EL (cell line): ENCODE measurements at regions not wholly inside any gene's neighbourhood (a gene's known extent, or its start where the extent isn't known, plus 50 kb on each side); places are given as distances from the start of the nearest gene placed in this dataset.
"Not testable (repeated sequence)": the region's sequence is repeated elsewhere in the genome, so short reads cannot be mapped to it uniquely, and the experiment has no call there.

Experiments used
- DNase-seq: peaks from one replicate; pipeline ENCODE4 v3.0.0-alpha.2; 2016

DNA sequence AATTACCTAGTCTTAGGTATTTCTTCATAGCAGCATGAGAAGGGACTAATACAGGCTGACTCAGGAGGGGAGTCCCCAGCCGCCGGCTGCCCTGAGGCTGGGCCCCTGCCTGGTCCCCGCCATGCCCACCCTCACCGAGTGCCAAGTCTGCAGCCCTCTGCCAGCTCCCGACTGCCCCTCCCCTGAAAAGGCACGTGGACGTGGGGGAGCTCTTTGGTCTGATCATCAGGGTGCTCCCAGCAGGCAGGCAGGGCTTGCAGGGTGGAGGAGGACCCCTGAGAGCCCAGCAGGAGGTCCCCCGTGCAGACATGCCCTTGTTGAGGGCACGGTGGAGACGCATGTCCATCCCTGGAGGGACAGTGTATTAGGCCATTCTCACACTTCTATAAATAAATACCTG is 110.9 kb downstream of the UNCX start:
- DNase-seq = no peak

DNA sequence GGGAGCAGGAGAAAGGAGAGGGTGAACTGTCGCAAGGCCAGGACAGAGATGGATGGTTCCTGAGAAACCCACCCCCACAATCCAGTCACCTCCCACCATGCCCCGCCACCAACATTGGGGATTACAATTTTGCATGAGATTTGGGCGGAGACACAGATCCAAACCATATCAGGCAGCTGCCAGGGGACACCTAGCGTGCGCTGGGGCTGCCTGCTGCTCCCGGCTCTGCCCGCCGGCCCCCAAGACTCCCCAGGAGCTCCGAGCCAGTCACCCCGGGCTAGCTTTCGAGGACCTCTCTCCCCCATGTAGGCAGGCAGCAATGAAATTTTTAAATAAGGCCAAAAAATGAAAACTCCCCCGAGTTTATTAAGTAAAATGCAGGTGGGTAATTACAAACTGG is 111.7 kb downstream of the UNCX start:
- DNase-seq = no peak

DNA sequence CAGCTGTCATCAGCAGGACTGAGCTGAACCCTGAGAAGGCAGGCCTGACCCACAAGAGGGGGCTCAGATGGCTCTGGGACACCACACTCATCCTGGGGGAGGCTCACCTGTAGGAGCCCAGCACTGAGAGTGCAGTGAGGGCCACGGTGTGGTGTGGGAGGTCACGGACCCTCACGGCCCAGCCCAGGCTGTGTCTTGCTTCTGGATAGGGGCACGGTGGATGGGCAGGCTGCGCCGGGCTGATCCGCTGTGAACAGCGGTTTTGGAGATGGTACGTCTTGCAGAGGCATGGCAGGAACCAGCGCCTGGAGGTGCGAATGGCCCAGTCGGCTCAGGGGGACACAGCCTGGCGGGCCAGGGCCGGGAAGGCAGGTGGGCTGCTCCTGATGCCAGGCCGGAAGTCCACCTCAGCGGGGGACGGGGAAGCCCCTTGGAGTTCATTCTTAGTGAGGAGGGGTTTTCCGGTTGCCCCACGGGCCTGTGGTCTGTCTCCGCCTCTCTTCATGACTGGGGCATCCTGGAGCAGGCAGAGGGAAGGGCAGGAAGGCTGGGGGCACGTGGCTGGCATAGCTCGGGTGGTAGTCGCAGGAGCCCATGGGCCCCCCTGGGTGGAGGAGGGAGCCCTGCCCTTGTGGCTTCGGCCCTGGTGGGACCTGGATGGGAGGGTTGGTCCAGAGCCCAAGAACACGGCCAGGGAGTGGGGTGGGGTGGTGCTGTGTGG is 112.5 kb downstream of the UNCX start:
- no peak for DNase-seq

DNA sequence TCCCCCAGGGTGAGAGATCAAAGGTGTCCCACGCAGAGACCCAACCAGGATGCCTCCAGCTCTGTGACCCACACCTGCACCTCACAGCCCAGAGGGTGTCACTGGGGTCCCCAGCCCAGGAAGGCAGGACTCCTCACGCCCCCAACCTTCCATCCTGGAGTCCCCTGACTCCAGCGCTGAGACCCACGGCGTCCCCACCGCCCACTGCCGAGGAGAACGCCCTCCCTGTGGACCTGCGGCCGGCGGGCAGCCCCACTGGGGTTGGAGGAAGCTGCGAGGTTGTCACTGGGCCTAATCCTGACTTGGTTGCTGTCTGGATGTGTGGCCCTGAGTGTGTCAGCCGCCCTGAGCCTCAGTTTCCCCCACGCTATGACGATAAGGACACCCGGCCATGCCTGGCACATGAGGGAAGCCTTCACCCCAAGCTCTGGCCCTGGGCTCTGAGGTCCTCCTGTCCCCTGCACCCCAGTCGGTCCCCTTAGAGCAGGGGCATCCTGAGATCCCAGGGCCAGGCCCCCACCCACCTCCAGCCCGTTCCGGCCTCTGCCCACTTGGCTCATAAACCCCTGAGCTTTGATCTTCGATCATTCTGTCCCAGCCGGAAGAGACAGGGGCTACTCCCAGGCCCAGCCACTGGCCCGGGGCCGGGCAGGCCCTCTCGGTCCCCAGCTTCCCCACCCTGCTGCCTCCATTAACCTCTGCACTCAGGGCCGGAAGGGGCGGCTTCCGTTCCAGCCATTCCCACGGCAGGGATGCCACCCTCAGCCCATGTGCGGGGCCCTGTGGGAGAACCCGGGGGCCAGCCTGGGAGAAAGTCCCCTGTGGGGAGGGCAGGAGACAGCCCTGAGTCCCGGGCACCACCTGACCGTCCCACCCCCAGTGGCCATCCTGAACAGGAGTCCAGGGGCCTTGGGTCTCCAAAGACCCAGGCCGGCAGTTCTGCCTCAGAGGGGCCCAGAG is 113.2 kb downstream of the MICALL2 start:
- no peak for DNase-seq

DNA sequence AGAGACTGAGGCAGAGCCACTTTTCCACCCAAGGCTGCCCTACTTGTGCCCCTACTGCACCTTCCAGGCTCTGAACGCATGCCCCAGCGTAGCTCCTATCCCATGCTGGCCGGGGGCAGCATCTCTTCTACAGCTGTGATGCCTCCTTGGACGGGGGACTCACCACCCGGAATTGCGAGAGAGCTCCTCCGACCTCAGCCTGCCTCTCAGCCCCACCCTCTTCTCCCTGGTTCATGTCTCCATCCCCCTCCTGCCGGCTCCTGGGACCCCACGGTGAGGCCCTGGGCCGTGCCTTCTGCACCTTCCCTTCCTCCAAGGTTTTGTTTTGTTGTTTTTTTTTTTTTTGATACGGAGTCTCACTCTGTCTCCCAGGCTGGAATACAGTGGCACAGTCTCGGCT is 112.4 kb downstream of the MICALL2 start:
- DNase-seq = no peak

DNA sequence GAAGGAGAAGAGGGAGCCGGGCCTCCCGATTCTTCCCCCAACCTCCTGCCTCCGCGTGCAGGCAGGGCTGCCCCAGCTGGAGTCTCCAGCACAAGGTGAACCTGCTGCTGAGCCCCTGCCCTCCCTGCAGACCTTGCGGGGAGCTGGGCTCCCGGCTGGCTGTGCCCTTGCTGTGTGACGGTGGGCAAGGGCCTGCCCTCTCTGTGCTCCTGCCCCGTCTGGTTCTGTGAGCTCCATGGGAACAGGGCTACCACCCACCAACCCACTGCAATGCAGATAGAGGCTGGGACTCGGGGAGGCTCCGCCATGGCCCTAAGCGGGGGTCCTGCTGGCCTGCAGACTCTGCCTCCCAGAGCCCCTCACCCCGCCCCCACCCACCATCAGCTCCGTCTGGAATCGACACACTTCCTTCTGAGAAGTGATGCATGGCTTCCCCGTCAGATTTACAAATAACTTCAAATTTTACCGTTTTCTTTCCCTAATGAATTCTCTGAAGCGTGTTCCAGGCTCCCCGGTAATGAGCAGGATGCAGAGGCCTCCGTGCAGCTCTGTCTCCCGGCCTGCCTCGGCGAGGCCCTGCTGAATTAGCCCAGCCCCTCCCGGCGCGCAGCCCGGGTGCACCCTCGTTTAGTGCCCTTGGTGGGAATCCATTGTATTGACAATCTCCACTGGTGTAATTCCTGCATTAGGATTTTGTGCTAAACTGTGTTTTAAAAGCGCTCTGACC is 111.0 kb downstream of the MICALL2 start:
- no peak for DNase-seq

DNA sequence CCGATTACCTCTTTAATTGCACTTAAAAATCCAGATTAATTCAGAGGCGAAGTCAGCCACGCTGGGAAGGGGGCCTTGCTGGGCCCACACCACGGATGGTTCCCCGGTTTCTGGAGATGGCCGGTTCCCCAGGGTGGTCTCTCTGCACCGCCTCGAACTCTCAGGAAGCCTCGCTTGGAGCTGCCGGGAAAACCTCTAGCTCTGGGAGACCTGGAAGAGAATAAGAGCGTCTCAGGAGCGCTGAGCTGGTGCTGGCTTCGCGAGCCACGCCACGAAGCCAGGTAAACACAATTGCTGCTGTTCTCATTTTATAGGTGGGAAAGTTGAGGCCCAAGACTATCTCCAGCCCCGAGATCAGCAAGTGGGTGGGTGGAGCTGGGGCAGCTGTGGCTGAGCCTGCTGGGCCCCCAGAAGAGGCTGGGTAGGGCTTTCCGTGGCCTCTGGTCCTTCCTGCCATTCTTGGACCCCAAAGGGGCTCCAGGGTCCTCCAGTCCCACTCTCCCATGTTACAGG is 110.4 kb downstream of the MICALL2 start:
- no peak for DNase-seq

DNA sequence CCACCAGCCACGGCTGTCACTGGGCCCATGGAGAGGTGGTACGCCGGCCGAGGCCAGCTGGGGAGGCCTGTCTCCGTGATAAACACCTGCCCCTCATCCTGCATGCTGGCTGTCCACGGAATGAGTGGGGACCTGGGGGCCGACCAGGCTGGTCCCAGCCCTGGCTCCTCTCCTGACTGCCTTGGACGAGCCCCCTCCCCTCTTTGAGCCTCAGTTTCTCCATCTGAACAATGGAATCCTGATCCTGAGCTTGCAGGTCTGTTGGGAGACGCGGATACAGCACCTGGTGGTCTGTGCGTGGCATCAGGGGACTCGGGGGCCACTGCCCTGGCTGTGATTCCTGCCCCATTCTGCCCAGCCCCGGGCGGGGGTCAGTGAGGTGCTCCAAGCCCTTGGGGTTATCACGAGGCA is 109.9 kb downstream of the MICALL2 start:
- DNase-seq = no peak

DNA sequence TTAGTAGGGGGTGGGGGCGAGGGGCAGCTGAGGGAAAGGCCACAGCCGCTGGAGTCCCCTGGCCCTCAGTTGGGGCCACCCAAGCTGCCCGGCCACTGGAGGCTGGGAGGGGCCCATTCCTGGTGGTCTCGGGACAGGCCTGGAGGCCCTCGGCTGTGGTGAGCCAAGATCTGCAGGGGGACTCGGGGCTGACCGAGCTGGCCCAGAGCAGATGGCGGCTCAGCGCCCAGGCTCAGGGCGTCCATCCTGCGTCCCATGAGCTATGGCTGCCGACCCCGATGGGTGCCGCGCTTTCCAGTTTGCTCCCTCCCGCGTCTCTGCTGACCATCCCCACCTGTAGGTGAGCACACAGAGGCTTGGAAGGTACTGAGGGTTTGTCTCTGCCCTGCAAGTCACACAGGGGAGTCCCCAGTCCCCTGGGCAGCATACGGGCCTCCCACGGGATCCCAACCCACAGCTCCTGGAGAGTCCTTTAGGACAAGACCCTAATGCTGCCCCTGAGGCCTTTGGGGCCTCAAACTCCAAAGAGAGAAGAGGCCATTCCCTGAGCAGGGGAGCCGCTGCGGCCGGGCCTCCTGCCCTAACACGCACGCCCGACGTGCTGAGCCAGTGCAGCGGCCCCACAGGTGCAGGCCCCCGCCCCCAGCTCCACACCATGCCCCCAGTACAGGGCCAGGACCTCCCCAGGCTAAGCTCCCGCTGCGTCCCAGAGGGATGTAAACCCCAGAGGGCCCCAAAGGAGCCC is 107.2 kb downstream of the MICALL2 start:
- DNase-seq = no peak

DNA sequence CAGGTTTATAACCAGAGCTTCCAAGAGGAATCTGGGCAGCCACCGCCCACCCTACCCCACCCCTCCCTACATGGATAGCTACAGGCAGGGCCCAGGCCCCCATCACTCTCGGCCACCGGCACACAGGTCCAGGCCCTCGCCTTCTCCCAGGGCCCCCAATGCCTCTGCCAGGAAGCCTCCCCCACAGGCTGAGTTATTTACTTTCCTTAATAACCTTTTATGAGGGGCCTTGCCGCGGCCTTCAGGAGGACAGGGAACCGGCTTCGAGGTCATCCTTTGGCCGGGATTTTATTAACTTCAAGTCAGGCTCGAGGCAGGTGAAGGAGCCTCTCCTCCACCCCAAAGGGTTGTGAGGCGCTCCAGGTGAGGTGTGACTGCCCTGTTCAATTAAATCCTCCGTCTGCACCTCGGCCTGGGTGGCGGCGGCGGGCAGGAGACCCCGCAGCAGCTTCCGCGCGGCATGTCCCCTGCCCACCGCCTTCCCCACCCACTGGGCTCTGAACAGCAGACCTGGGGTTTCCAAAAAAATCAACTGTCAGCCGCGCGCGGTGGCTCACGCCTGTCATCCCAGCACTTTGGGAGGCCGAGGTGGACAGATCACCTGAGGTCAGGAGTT is 106.5 kb downstream of the MICALL2 start:
- no peak for DNase-seq

DNA sequence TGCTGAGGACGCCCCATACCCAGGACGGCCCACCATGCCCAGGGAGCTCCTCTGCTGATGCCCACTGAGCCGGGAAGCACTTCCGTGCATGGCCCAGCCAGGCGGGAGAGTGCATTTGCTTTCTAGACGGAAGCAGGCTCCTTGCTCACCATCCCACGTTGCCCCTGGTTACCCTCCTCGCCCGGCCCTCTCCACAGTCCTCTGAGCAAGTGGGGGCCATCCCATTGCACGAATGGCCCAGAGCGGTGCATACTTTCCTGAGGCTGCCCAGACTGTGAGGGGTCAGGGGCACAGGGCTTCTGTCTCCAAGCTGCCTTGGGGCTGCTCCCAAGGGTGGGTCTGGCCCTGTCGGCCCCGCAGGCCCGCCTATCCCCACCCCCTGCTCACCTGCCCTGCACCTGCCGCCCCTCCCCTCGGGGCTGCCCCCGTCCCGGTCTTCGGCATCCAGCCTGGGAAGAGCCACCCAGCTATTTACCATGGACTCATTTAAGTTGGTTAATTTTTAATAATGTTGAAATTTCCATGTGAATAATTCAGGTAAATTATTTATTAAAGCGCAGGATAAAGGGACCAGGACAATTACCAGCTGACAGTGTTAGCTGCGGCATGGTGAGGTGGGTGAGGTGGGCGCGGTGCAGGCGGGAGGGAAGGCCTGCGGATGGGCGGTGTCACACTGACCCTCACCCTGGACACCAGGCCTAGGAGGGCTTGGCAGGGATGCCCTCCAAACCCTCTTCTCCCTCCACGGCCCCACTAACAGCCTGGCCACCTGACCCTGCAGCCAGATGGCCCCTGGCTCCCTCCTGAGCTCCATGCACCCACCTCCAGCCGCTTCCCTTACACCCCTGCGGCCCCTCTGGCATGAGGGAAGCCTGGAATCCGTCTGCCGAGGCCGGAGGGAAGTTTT is 104.4 kb downstream of the MICALL2 start:
- DNase-seq = no peak

DNA sequence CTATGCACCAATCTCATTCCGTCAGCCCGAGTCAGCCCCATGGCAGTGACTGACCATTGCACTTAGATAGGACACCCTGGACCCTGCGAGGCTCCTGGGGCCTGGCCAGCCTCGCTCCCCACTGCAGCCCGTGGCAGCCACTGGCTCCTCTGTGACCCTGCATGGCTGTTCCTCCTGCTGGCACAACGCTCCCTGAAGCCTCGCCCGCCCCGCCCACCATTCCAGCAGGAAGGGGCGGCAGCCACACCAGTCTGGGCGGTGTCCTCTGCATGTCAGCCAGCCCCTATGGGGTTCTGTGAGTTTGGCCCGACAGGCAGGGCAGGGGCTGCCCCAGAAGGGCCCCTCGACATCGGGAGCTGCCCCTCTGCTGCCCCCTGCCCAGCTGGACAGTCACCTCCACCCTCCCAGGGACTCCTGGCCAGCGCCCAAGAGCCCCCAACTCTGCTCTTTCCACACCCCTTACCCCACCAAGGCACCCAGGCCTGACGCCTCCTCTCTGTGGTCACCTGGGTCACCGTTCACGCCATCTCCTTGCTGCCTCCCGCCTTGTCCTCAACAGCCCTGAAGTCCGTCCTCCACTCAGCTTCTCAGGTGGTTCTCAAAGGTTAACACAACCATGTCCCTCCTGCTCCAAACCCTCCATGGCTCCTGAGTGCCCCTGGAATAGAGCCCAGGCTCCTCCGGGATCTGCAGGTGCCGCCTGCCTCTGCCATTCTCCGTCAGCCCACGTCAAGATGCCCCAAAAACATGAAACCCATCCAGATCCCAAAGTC is 103.5 kb downstream of the MICALL2 start:
- DNase-seq = no peak

DNA sequence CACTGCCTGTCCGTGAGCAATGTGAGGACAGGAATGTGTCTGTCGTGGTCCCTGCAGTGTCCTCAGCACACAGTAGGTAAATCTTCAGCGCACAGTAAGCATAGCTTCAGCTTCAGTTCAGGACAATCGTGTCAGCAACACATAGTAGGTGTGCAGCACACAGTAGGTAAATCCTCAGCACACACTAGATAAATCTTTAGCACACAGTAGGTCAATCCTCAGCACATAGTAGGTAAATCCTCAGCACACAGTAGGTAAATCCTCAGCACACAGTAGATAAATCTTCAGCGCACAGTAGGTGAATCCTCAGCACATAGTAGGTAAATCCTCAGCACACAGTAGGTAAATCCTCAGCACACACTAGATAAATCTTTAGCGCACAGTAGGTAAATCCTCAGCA is 102.4 kb downstream of the MICALL2 start:
- DNase-seq = not testable (repeated sequence)

DNA sequence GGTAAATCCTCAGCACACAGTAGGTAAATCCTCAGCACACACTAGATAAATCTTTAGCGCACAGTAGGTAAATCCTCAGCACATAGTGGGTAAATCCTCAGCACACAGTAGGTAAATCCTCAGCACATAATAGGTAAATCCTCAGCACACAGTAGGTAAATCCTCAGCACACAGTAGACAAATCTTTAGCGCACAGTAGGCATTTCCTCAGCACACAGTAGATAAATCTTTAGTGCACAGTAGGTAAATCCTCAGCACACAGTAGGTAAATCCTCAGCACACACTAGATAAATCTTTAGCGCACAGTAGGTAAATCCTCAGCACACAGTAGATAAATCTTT is 102.0 kb downstream of the MICALL2 start:
- not testable (repeated sequence) for DNase-seq

DNA sequence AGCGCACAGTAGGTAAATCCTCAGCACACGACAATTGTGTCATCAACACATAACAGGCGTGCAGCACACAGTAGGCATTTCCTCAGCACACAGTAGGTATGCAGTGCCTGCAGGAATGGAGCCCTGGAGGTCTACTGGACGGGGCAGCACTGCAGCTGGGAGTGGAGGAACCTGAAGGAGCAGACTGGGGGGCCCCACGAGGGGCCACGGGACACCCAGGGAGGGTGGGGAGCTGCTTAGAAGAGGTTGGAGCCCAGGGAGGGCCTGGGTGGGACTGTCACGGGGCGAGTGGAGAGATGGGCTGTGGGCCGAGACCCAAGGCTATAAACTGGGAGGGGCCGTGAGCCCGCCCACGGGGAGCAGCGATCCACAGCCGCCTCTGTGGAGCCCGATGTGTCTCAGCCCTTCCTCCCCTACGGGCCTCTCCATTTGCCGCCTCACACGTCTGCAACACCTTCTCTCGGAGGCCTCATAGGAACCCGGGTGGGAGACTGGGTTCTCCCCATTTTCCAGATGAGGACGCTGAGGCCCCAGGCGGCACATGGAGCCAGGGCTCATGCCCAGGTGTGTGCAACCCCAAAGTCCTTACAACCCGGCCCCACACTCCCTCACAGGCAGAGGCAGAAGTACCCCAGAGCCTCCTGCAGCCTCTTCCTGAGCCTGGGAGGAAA is 101.5 kb downstream of the MICALL2 start:
- no peak for DNase-seq

DNA sequence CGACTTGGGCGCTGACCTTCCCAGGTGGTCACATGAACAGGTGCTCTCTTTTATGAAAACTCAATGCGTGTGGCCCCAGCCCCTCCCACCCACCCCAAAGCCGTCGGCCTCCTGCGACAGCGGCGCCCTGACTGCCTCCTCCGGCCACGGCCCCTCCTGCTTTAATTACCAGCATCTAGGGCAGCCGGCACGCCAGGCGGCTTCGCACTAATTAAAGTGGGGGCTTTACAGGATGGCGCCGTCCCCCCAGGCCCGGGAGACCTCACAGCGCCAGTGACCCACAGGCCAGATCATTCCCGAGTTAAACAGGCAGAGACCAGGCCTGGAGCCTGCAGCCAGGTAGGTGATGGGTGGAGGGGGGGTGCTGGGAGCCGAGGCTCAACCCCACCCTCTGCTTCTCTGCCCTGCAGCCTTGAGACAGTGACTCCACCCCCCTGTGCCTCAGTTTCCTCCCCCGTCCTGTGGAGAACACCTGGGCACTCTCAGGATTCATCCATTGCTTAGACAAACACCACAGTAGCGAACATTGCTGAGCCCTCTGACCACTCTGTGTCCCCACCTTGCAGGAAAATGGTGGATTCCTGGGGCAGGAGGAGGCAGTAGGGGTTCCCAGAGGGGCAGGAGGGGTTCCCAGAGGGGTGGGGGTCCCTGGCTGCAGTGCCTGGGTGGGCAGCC is 100.8 kb downstream of the MICALL2 start:
- no peak for DNase-seq

DNA sequence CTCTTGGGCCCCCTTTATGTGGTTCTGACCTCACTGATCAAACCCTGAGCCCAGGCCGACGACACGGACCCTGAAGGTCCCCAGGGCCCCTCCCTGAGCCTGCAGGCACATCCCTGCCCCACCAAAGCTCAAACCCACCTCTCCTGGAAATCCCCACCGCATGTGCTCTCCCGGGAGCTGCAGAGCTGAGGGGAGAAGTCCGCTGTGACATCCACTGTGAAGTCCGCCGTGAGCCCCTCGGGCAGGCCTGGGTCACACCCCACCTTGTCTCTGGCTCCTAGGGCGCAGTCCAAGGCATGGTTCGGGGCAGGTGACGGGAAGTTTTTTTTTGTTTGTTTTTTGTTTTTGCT is 100.2 kb downstream of the MICALL2 start:
- DNase-seq = no peak

DNA sequence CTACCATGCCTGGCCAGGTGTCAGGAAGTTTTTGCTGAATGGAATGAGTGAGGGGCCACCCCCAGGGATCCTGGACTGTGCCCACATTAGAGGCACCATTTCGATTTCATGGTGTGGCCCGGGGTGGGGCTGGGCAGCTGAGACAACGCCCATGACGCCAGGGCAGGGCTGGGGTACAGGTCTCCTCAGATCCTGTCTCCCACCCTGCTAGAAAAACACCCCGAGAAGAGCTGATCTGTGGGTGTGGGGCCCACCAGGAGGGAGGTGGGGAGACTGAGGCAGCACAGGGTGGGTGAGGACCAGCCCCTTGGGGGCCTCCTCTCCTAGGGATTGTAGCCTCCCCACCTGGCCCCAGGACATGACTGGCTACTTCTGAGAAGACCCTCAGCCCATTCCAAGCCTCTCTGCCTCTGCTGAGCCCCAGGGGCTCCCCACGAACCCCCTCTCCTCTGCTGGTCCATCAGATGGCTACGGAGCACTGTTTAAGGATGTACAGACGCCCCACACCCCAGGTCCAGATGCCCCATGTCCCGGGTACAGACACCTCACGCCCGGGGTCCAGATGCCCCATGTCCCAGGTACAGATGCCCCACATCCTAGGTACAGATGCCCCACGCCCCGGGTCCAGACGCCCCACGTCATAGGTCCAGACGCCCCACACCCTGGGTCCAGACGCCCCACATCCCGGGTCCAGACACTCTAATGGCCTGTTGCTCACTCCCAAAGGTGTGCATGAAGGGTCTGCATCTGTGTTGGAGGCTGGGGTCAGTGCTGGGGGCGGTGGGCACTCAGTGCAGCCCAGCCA is 99.4 kb downstream of the MICALL2 start:
- no peak for DNase-seq
